ENCODE measurements at regions not wholly inside any gene's neighbourhood (a gene's known extent, or its start where the extent isn't known, plus 50 kb on each side); places are given as distances from the start of the nearest gene placed in this dataset.

GRCh38 chr10:111600772-111601171 lies 523.9 kb downstream of the ADRA2A start:
- TF ChIP-seq CTCF (IDR thresholded peaks at IDR 0.05) (no peak), POLR2A (IDR thresholded peaks at IDR 0.05) (no peak)

Measured in lower leg skin (tissue), 3 donors.